K562 (cell line): ENCODE measurements at regions not wholly inside any gene's neighbourhood (a gene's known extent, or its start where the extent isn't known, plus 50 kb on each side); places are given as distances from the start of the nearest gene placed in this dataset.

Experiments
- ATAC-seq: fragments of 200-7000 bp; cut with Tn5 transposase; 3 replicates; pipeline ENCODE4 v1.9.1; 2020; ENCODE audit warnings: moderate library complexity
- BruUV-seq: library from RNA; stranded (reverse); fragments of 400-500 nt; replicated peaks from 2 replicates; lab custom pipeline; 2021; lab: Mats Ljungman, UMichigan
- CTCF ChIA-PET: fragments of 300-600 bp; formaldehyde crosslinking; extraction: SDS; loops from one replicate; lab custom pipeline; 2021; ENCODE audit warnings: low intra/inter-chr PET ratio; lab: Yijun Ruan, JAX
- POLR2A ChIA-PET: fragments of 300-600, 350-650 bp; sonication (Branson Sonifier 250); formaldehyde crosslinking; extraction: SDS; loops from one replicate; lab custom pipeline; 2021; ENCODE audit warnings: antibody characterized with exemption, inconsistent platforms; lab: Yijun Ruan, JAX
- DNase-seq, 4 experiments: peaks; one replicate each; pipeline versions ENCODE4 v3.0.0 to v3.0.0-alpha.2; 2011 to 2018; ENCODE audit warnings: low spot score in 3 of 4, mixed read lengths in 3 of 4; ENCODE audit errors: extremely low read depth in 1 of 4
- FAIRE-seq: peaks from 2 replicates; lab custom pipeline; 2011; peaks lifted over from hg19 to GRCh38; lab: Jason Lieb, UNC
- H2AFZ ChIP-seq: 2 replicates; pipeline ENCODE4 v1.6.0; 2011; ENCODE audit warnings: low read depth, low read length, control low read depth, inconsistent platforms
- H3K27ac ChIP-seq: fragments of 200-600 bp; 3 replicates; pipeline ENCODE4 v1.8.0; 2011; ENCODE audit warnings: low read depth, mild to moderate bottlenecking, control low read depth, inconsistent platforms, low read length, moderate library complexity, mixed read lengths; ENCODE audit errors: extremely low read depth
- H3K27me3 ChIP-seq, 2 experiments: fragments of 300-600 bp in 1 of 2; 2 replicates in 1 of 2; 3 replicates in 1 of 2; pipeline versions ENCODE4 v1.6.0 to v1.8.0; 2011; ENCODE audit warnings: inconsistent platforms in 2 of 2, low read length in 2 of 2, mild to moderate bottlenecking in 1 of 2, mixed read lengths in 1 of 2, moderate library complexity in 1 of 2; ENCODE audit not compliant: control insufficient read depth in 2 of 2, insufficient read depth in 2 of 2
- H3K36me3 ChIP-seq: fragments of 300-600 bp; 3 replicates; pipeline ENCODE4 v1.8.0; 2011; ENCODE audit warnings: mild to moderate bottlenecking, low read length, inconsistent platforms; ENCODE audit not compliant: control insufficient read depth, insufficient read depth
- H3K4me1 ChIP-seq, 2 experiments: fragments of 200-600 bp in 1 of 2; replicated peaks in 1 of 2; 2 replicates in 1 of 2; 3 replicates in 1 of 2; pipeline versions ENCODE4 v1.5.1 to v1.8.0; 2011; ENCODE audit warnings: inconsistent platforms in 2 of 2, low read length in 2 of 2, mild to moderate bottlenecking in 1 of 2, mixed read lengths in 1 of 2, moderate library complexity in 1 of 2; ENCODE audit not compliant: control insufficient read depth in 2 of 2, insufficient read depth in 2 of 2
- H3K4me2 ChIP-seq: 2 replicates; pipeline ENCODE4 v1.6.1; 2011; ENCODE audit warnings: low read length, control low read depth, inconsistent platforms, mixed read lengths; ENCODE audit not compliant: insufficient read depth
- H3K4me3 ChIP-seq: fragments of 200-600 bp; sonication (generic), shearing (Covaris generic); 2 replicates; pipeline ENCODE4 v1.5.1; 2016; ENCODE audit warnings: control low read depth, inconsistent platforms
- H3K79me2 ChIP-seq: fragments of 200-600 bp; 3 replicates; pipeline ENCODE4 v1.8.0; 2011; ENCODE audit warnings: low read length, inconsistent platforms; ENCODE audit not compliant: control insufficient read depth, insufficient read depth
- H3K9ac ChIP-seq, 2 experiments: 2 replicates each; pipeline versions ENCODE4 v1.6.0 to v1.6.1; 2011; ENCODE audit warnings: low read depth in 2 of 2, low read length in 2 of 2, control low read depth in 1 of 2, inconsistent platforms in 1 of 2, mild to moderate bottlenecking in 1 of 2, mixed read lengths in 1 of 2; ENCODE audit not compliant: insufficient read depth in 1 of 2
- H3K9me1 ChIP-seq: one replicate; pipeline ENCODE4 v1.6.0; 2011; ENCODE audit warnings: inconsistent platforms, mild to moderate bottlenecking, low read length, moderate library complexity; ENCODE audit not compliant: control insufficient read depth, insufficient read depth
- H3K9me3 ChIP-seq: replicated peaks from 2 replicates; pipeline ENCODE4 v1.5.1; 2011; ENCODE audit warnings: low read depth, low read length, inconsistent platforms; ENCODE audit not compliant: control insufficient read depth, insufficient read depth
- H4K20me1 ChIP-seq: replicated peaks from 2 replicates; pipeline ENCODE4 v1.6.1; 2011; ENCODE audit warnings: low read length, inconsistent platforms, mixed read lengths; ENCODE audit not compliant: control insufficient read depth, insufficient read depth
- BCOR ChIP-seq: fragments of 450-650 bp; IDR thresholded peaks from 2 replicates; pipeline ENCODE4 v1.6.1; 2016
- CBX8 ChIP-seq: fragments of 200-600 bp; sonication (generic); IDR thresholded peaks from 2 replicates; pipeline ENCODE4 v1.6.1; 2012; ENCODE audit warnings: borderline replicate concordance, mixed run types, low read depth, mild to moderate bottlenecking, moderate library complexity, mixed read lengths, low read length, control low read depth, inconsistent platforms; ENCODE audit not compliant: poor library complexity, severe bottlenecking; ENCODE audit errors: extremely low read depth
- CEBPG ChIP-seq, 3 experiments: fragments of 200-800 bp in 1 of 3; sonication (Bioruptor generic) in 1 of 3; sonication (generic) in 1 of 3; formaldehyde crosslinking in 1 of 3; IDR thresholded peaks in 2 of 3; conservative IDR thresholded peaks in 1 of 3; 2 replicates each; pipeline versions ENCODE4 v1.6.1 to v1.8.0; 2016 to 2022; ENCODE audit warnings: missing compliant biosample characterization in 2 of 3, missing genetic modification characterization in 2 of 3, mild to moderate bottlenecking in 1 of 3, missing genetic modification reagents in 1 of 3
- ETV6 ChIP-seq, 3 experiments: fragments of 150-350 bp in 1 of 3; sonication (generic) in 1 of 3; formaldehyde crosslinking in 1 of 3; IDR thresholded peaks; 2 replicates each; pipeline versions ENCODE4 v1.6.1 to v1.8.0; 2014 to 2022; ENCODE audit warnings: borderline replicate concordance in 2 of 3, low read depth in 2 of 3, antibody characterized with exemption in 1 of 3, low read length in 1 of 3, mild to moderate bottlenecking in 1 of 3, missing genetic modification reagents in 1 of 3
- ILK ChIP-seq: fragments of 450-650 bp; IDR thresholded peaks from 2 replicates; pipeline ENCODE4 v1.6.1; 2016; ENCODE audit warnings: missing genetic modification characterization, low read depth, mild to moderate bottlenecking, missing compliant biosample characterization, moderate library complexity, borderline replicate concordance
- JUNB ChIP-seq: fragments of 450-650 bp; formaldehyde crosslinking; conservative IDR thresholded peaks from 2 replicates; pipeline ENCODE4 v1.4.0; 2020; ENCODE audit warnings: mild to moderate bottlenecking
- MCM5 ChIP-seq: fragments of 450-650 bp; IDR thresholded peaks from 2 replicates; pipeline ENCODE4 v1.6.1; 2016; ENCODE audit warnings: low read depth
- POLR2B ChIP-seq: fragments of 450-650 bp; IDR thresholded peaks from 2 replicates; pipeline ENCODE4 v1.6.1; 2018; ENCODE audit warnings: low read depth; ENCODE audit not compliant: partially characterized antibody
- POLR2G ChIP-seq: fragments of 200-400 bp; formaldehyde crosslinking; IDR thresholded peaks from 2 replicates; pipeline ENCODE4 v1.6.1; 2017; ENCODE audit warnings: low read depth, mild to moderate bottlenecking, antibody characterized with exemption, low read length, moderate library complexity
- RBM25 ChIP-seq: fragments of 200-400 bp; formaldehyde crosslinking; IDR thresholded peaks from 2 replicates; pipeline ENCODE4 v1.6.1; 2018; ENCODE audit warnings: low read length, low read depth, moderate library complexity; ENCODE audit not compliant: severe bottlenecking
- ZNF830 ChIP-seq: fragments of 250-450 bp; sonication (Bioruptor Pico); IDR thresholded peaks from 2 replicates; pipeline ENCODE4 v1.5.0; 2021; ENCODE audit warnings: mild to moderate bottlenecking
- WGBS: fragments of 100-300 bp; shearing (Covaris generic); methylation state at CpG from one replicate; pipeline ENCODE4 v1.1.6; 2016; ENCODE audit warnings: low coverage, mixed read lengths; ENCODE audit not compliant: insufficient coverage; ENCODE audit errors: missing lambda C conversion rate; 5-methylcytosine and 5-hydroxymethylcytosine counted together
- in situ Hi-C: fragments of 300-500 bp; cut with MboI; formaldehyde crosslinking; loops from 4 replicates; pipeline ENCODE4 v1.15.0; 2018; ENCODE audit warnings: inconsistent platforms, mixed read lengths
- intact Hi-C: fragments of 100-400 bp; cut with micrococcal nuclease; formaldehyde crosslinking; loops from 2 replicates; pipeline ENCODE4 v1.14.2; 2022
- TF ChIP-seq, protein P1 (sequence below), 3 experiments: IDR thresholded peaks in 2 of 3; conservative IDR thresholded peaks in 1 of 3; 2 replicates each; pipeline ENCODE4 v1.5.1; 2011 to 2012; ENCODE audit warnings: low read length in 3 of 3, mild to moderate bottlenecking in 3 of 3, control low read depth in 2 of 3, improper control_type of control experiment in 1 of 3, inconsistent platforms in 1 of 3, low read depth in 1 of 3, mixed read lengths in 1 of 3, moderate library complexity in 1 of 3; ENCODE audit not compliant: insufficient read depth in 2 of 3
- TF ChIP-seq, protein P2 (sequence below): fragments of 450-650 bp; formaldehyde crosslinking; IDR thresholded peaks from 2 replicates; pipeline ENCODE4 v1.4.0; 2022; ENCODE audit warnings: missing genetic modification characterization
- TF ChIP-seq, protein P3 (sequence below): fragments of 250-450 bp; sonication (Bioruptor Pico); IDR thresholded peaks from 2 replicates; pipeline ENCODE4 v1.5.0; 2021
- TF ChIP-seq, protein P4 (sequence below): fragments of 450-650 bp; IDR thresholded peaks from one replicate; pipeline ENCODE4 v1.6.1; 2018; ENCODE audit warnings: mild to moderate bottlenecking, moderate library complexity; ENCODE audit not compliant: partially characterized antibody

DNA sequence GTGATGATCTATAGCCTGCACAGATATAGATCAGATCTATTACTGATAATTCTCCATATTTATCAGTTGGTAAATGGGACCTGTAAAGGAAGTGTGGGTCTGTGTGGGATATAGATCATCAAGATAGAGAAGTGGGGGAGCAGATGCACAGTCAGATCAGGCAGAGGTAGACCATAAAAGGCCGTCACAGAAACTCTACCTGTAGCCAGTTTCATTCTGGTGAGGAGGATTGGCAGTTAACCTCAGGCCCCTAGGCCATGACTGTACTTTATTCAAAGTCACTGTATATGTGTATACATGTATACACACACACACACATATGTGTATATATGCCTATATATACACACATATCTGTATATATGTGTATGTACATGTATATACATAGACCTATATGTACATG, 69.1 kb downstream of the ADM start (continued):
- no peak for TF ChIP-seq CBX8
- TF ChIP-seq ILK, result no peak

DNA sequence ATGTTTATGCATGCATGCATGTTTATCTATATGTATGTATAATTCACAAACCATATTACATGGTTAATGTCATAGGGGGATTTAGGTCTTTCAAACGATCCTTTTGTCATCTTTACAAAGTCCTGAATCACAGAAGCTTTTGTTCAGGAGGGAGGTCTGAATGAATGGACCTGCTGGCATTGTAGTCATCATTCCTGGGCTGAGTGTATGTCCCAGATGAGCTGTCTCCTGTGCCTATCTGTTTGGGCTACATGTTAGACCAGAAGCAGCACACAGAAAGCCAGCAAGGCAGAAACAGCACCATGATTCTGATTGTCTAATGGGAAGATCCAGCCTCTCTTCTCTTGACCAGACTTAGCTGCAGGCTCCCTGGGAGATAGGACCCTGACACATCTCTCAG, 69.5 kb downstream of the ADM start:
- ATAC-seq (no peak), DNase-seq (no peak), FAIRE-seq (no peak)
- in situ Hi-C loops (no loop called here), intact Hi-C loops (no loop called here)
- TF ChIP-seq, protein P1, sequence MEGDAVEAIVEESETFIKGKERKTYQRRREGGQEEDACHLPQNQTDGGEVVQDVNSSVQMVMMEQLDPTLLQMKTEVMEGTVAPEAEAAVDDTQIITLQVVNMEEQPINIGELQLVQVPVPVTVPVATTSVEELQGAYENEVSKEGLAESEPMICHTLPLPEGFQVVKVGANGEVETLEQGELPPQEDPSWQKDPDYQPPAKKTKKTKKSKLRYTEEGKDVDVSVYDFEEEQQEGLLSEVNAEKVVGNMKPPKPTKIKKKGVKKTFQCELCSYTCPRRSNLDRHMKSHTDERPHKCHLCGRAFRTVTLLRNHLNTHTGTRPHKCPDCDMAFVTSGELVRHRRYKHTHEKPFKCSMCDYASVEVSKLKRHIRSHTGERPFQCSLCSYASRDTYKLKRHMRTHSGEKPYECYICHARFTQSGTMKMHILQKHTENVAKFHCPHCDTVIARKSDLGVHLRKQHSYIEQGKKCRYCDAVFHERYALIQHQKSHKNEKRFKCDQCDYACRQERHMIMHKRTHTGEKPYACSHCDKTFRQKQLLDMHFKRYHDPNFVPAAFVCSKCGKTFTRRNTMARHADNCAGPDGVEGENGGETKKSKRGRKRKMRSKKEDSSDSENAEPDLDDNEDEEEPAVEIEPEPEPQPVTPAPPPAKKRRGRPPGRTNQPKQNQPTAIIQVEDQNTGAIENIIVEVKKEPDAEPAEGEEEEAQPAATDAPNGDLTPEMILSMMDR (IDR thresholded peaks at IDR 0.05 in 2 of 3, conservative IDR thresholded peaks at IDR 0.05 in 1 of 3; ENCODE audit: insufficient read depth in 2 of 3, low read depth in 1 of 3, low read length in 3 of 3), result no peak
- TF ChIP-seq JUNB (CRISPR knock-in tag) (no peak), POLR2G (no peak), CEBPG (CRISPR knock-in tag; IDR thresholded peaks at IDR 0.05) (no peak), CEBPG (tag; conservative IDR thresholded peaks at IDR 0.05 in 1 of 2, IDR thresholded peaks at IDR 0.05 in 1 of 2) (no peak), BCOR (no peak), ETV6 (IDR thresholded peaks at IDR 0.05; ENCODE audit: borderline replicate concordance in 1 of 2, low read depth in 2 of 2, low read length in 1 of 2) (no peak), ETV6 (CRISPR knock-in tag; IDR thresholded peaks at IDR 0.05; ENCODE audit: borderline replicate concordance) (no peak), POLR2B (no peak), MCM5 (no peak), ZNF830 (no peak), RBM25 (no peak)
- TF ChIP-seq, protein P2, sequence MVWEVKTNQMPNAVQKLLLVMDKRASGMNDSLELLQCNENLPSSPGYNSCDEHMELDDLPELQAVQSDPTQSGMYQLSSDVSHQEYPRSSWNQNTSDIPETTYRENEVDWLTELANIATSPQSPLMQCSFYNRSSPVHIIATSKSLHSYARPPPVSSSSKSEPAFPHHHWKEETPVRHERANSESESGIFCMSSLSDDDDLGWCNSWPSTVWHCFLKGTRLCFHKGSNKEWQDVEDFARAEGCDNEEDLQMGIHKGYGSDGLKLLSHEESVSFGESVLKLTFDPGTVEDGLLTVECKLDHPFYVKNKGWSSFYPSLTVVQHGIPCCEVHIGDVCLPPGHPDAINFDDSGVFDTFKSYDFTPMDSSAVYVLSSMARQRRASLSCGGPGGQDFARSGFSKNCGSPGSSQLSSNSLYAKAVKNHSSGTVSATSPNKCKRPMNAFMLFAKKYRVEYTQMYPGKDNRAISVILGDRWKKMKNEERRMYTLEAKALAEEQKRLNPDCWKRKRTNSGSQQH, result no peak
- TF ChIP-seq, protein P3, sequence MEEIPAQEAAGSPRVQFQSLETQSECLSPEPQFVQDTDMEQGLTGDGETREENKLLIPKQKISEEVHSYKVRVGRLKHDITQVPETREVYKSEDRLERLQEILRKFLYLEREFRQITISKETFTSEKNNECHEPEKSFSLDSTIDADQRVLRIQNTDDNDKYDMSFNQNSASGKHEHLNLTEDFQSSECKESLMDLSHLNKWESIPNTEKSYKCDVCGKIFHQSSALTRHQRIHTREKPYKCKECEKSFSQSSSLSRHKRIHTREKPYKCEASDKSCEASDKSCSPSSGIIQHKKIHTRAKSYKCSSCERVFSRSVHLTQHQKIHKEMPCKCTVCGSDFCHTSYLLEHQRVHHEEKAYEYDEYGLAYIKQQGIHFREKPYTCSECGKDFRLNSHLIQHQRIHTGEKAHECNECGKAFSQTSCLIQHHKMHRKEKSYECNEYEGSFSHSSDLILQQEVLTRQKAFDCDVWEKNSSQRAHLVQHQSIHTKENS, result no peak
- TF ChIP-seq, protein P4, sequence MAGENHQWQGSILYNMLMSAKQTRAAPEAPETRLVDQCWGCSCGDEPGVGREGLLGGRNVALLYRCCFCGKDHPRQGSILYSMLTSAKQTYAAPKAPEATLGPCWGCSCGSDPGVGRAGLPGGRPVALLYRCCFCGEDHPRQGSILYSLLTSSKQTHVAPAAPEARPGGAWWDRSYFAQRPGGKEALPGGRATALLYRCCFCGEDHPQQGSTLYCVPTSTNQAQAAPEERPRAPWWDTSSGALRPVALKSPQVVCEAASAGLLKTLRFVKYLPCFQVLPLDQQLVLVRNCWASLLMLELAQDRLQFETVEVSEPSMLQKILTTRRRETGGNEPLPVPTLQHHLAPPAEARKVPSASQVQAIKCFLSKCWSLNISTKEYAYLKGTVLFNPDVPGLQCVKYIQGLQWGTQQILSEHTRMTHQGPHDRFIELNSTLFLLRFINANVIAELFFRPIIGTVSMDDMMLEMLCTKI, result no peak
- Histone ChIP-seq H3K9me1 (no peaks in the 10 kb centered on the region), H3K4me1 (no peaks in the 10 kb centered on the region), H3K4me2 (no peak overlapping the region), H3K27me3 (peaks cover under 1 to 2% of the 10 kb centered on the region in 2 experiments; a peak in 2 of 5 replicates), H4K20me1 (no peaks in the 10 kb centered on the region), H2AFZ (no peak overlapping the region), H3K9me3 (no peaks in the 10 kb centered on the region; the same call in 1 of the 2 replicates), H3K4me3 (no peak overlapping the region), H3K9ac (no peak overlapping the region), H3K27ac (no peak overlapping the region), H3K79me2 (no peaks in the 10 kb centered on the region), H3K36me3 (no peaks in the 10 kb centered on the region)
- ChIA-PET CTCF (no interaction called here), POLR2A (no interaction called here)
- WGBS, result 0% methylated on average over 1 of the region's 1 CpG
- BruUV-seq, result no TSS peak
